PC-3 (cell line): ENCODE measurements at regions not wholly inside any gene's neighbourhood (a gene's known extent, or its start where the extent isn't known, plus 50 kb on each side); places are given as distances from the start of the nearest gene placed in this dataset.

ENCODE experiments used
- ATAC-seq: fragments of 200-7000 bp; cut with Tn5 transposase; 2 replicates; pipeline ENCODE4 v1.9.1; 2020; ENCODE audit warnings: mild to moderate bottlenecking, moderate library complexity
- BruUV-seq: library from RNA; stranded (reverse); fragments of 400-500 nt; replicated peaks from 2 replicates; lab custom pipeline; 2021; lab: Mats Ljungman, UMichigan
- CTCF ChIA-PET: fragments of 300-600 bp; sonication (Branson Sonifier 250); formaldehyde crosslinking; loops from one replicate; lab custom pipeline; 2022; ENCODE audit warnings: antibody characterized with exemption; lab: Charles Lee
- POLR2A ChIA-PET: fragments of 300-600 bp; sonication (Branson Sonifier 250); formaldehyde crosslinking; loops from one replicate; lab custom pipeline; 2022; ENCODE audit warnings: antibody characterized with exemption; ENCODE audit not compliant: unreplicated experiment; lab: Charles Lee
- DNase-seq: peaks from one replicate; pipeline ENCODE4 v3.0.0-alpha.2; 2015
- H2AFZ ChIP-seq: fragments of 300-600 bp; sonication (generic); 2 replicates; pipeline ENCODE4 v1.6.0; 2016; ENCODE audit warnings: antibody characterized with exemption, low read length
- H3F3A ChIP-seq: fragments of 300-600 bp; sonication (generic); one replicate; pipeline ENCODE4 v1.6.0; 2017; ENCODE audit warnings: antibody characterized with exemption, low read length, control low read depth, mild to moderate bottlenecking; ENCODE audit not compliant: unreplicated experiment
- H3K27ac ChIP-seq: fragments of 300-600 bp; sonication (generic); 2 replicates; pipeline ENCODE4 v1.5.1; 2016; ENCODE audit warnings: mild to moderate bottlenecking, low read length
- H3K27me3 ChIP-seq: fragments of 300-600 bp; sonication (generic); 2 replicates; pipeline ENCODE4 v1.6.1; 2016; ENCODE audit warnings: low read length, mixed read lengths
- H3K36me3 ChIP-seq: fragments of 300-600 bp; sonication (generic); 2 replicates; pipeline ENCODE4 v1.6.1; 2016; ENCODE audit warnings: low read depth, mixed run types, low read length, mixed read lengths
- H3K4me1 ChIP-seq: fragments of 300-600 bp; sonication (generic); 2 replicates; pipeline ENCODE4 v1.5.1; 2016; ENCODE audit warnings: low read length; ENCODE audit not compliant: insufficient read depth
- H3K4me2 ChIP-seq: fragments of 300-600 bp; sonication (generic); 2 replicates; pipeline ENCODE4 v1.6.0; 2016; ENCODE audit warnings: low read length
- H3K4me3 ChIP-seq: fragments of 300-600 bp; sonication (generic); 2 replicates; pipeline ENCODE4 v1.5.1; 2016; ENCODE audit warnings: mild to moderate bottlenecking, low read length, mixed read lengths
- H3K79me2 ChIP-seq: fragments of 300-600 bp; sonication (generic); 2 replicates; pipeline ENCODE4 v1.6.1; 2017; ENCODE audit warnings: low read length, mixed read lengths
- H3K9ac ChIP-seq: fragments of 300-600 bp; sonication (generic); 2 replicates; pipeline ENCODE4 v1.6.0; 2016; ENCODE audit warnings: mild to moderate bottlenecking, low read length
- H3K9me2 ChIP-seq: fragments of 300-600 bp; sonication (generic); replicated peaks from 2 replicates; pipeline ENCODE4 v1.6.1; 2016; ENCODE audit warnings: mixed run types, low read length, mixed read lengths
- H3K9me3 ChIP-seq: fragments of 300-600 bp; sonication (generic); 2 replicates; pipeline ENCODE4 v1.6.1; 2016; ENCODE audit warnings: low read length, mixed read lengths
- H4K20me1 ChIP-seq: fragments of 300-600 bp; sonication (generic); 2 replicates; pipeline ENCODE4 v1.6.1; 2016; ENCODE audit warnings: low read length, mixed read lengths
- CTCF ChIP-seq: fragments of 300-600 bp; sonication (generic); conservative IDR thresholded peaks from 2 replicates; pipeline ENCODE4 v1.5.1; 2017; ENCODE audit warnings: antibody characterized with exemption, low read depth, mild to moderate bottlenecking, low read length
- EZH2 ChIP-seq: fragments of 300-600 bp; sonication (generic); IDR thresholded peaks from one replicate; pipeline ENCODE4 v1.6.1; 2017; ENCODE audit warnings: antibody characterized with exemption, mild to moderate bottlenecking, low read length; ENCODE audit not compliant: unreplicated experiment
- EZH2phosphoT487 ChIP-seq: fragments of 300-600 bp; sonication (generic); IDR thresholded peaks from 2 replicates; pipeline ENCODE4 v1.6.1; 2018; ENCODE audit warnings: mild to moderate bottlenecking, antibody characterized with exemption, low read length, borderline replicate concordance
- intact Hi-C: fragments of 100-400 bp; cut with micrococcal nuclease; formaldehyde crosslinking; loops from 2 replicates; pipeline ENCODE4 v1.9.0; 2023

GRCh38 chr18:2070631-2071030 is 500.7 kb downstream of the METTL4 start:
- CTCF ChIA-PET = no interaction called here
- H3K9me3 ChIP-seq = no peaks in the 10 kb centered on the region

GRCh38 chr18:2075499-2075898 is 495.8 kb downstream of the METTL4 start:
- ATAC-seq (no peak), DNase-seq (no peak)
- H3K4me2 ChIP-seq = no peak overlapping the region
- TF ChIP-seq EZH2phosphoT487 (no peak), EZH2 (no peak), CTCF (no peak)
- H4K20me1 ChIP-seq = no peaks in the 10 kb centered on the region
- no peak overlapping the region for H3K4me3 ChIP-seq
- no peaks in the 10 kb centered on the region for H3F3A ChIP-seq
- H3K4me1 ChIP-seq = no peaks in the 10 kb centered on the region
- intact Hi-C loops = no loop called here
- H2AFZ ChIP-seq = no peak overlapping the region
- H3K9ac ChIP-seq = no peak overlapping the region
- no TSS peak for BruUV-seq
- no peaks in the 10 kb centered on the region for H3K36me3 ChIP-seq
- no peak overlapping the region for H3K27ac ChIP-seq
- peaks cover 14% of the 10 kb centered on the region for H3K27me3 ChIP-seq
- ChIA-PET CTCF (no interaction called here), POLR2A (no interaction called here)
- no peaks in the 10 kb centered on the region for H3K9me2 ChIP-seq
- H3K9me3 ChIP-seq = no peaks in the 10 kb centered on the region
- no peaks in the 10 kb centered on the region for H3K79me2 ChIP-seq

More at GRCh38 chr18:2070631-2071030, 500.7 kb downstream of the METTL4 start:
- H3K36me3 ChIP-seq = no peaks in the 10 kb centered on the region
- H3K4me3 ChIP-seq = no peak overlapping the region
- BruUV-seq = no TSS peak
- intact Hi-C loops = no loop called here
- TF ChIP-seq CTCF (no peak), EZH2 (no peak), EZH2phosphoT487 (no peak)
- H3K27me3 ChIP-seq = no peaks in the 10 kb centered on the region; the same call in 1 of the 2 replicates
- H3K9ac ChIP-seq = no peak overlapping the region
- ATAC-seq (no peak), DNase-seq (no peak)
- no peak overlapping the region for H3K27ac ChIP-seq
- no peaks in the 10 kb centered on the region for H3K4me1 ChIP-seq
- H3K9me2 ChIP-seq = no peaks in the 10 kb centered on the region
- no peaks in the 10 kb centered on the region for H3F3A ChIP-seq
- H4K20me1 ChIP-seq = no peaks in the 10 kb centered on the region
- H3K79me2 ChIP-seq = no peaks in the 10 kb centered on the region
- POLR2A ChIA-PET = no interaction called here
- H2AFZ ChIP-seq = no peak overlapping the region
- no peak overlapping the region for H3K4me2 ChIP-seq

- Histone ChIP-seq H3K36me3 (no peaks in the 10 kb centered on the region), H3K9me2 (no peaks in the 10 kb centered on the region), H4K20me1 (no peaks in the 10 kb centered on the region), H3K4me3 (no peak overlapping the region), H3K4me2 (no peak overlapping the region), H3K27me3 (peaks cover 23% of the 10 kb centered on the region), H3F3A (no peaks in the 10 kb centered on the region), H2AFZ (no peak overlapping the region), H3K79me2 (no peaks in the 10 kb centered on the region), H3K9me3 (no peaks in the 10 kb centered on the region), H3K4me1 (no peaks in the 10 kb centered on the region), H3K27ac (no peak overlapping the region), H3K9ac (no peak overlapping the region)
- no TSS peak for BruUV-seq
- ChIA-PET CTCF (no interaction called here), POLR2A (no interaction called here)
- TF ChIP-seq EZH2phosphoT487 = no peak
- no peak for TF ChIP-seq CTCF
- no peak for TF ChIP-seq EZH2
- ATAC-seq (no peak), DNase-seq (no peak)
- intact Hi-C loops = loop anchor here (10.0 kb wide), 2 partner anchors 168 to 1218 kb away; no protein-coding TSS in a partner anchor
Measured at GRCh38 chr18:2082676-2083075, 488.6 kb downstream of the METTL4 start.
